CD14-positive monocyte (primary cell): ENCODE measurements at regions not wholly inside any gene's neighbourhood (a gene's known extent, or its start where the extent isn't known, plus 50 kb on each side); places are given as distances from the start of the nearest gene placed in this dataset.

Experiments used
- DNase-seq, 3 donors: peaks; one replicate each; pipeline ENCODE4 v3.0.0-alpha.2; 2011 to 2022
- H2AFZ ChIP-seq: 2 replicates; pipeline ENCODE4 v1.6.0; 2012; ENCODE audit warnings: mild to moderate bottlenecking, low read depth, low read length, inconsistent platforms; ENCODE audit not compliant: insufficient read depth, poor library complexity, severe bottlenecking
- H3K27ac ChIP-seq, 2 donors: 1 replicate in 1 of 2; 2 replicates in 1 of 2; pipeline ENCODE4 v1.5.1; 2012 to 2013; ENCODE audit warnings: low read length in 2 of 2, control low read depth in 1 of 2, inconsistent platforms in 1 of 2, low read depth in 1 of 2, mild to moderate bottlenecking in 1 of 2
- H3K27me3 ChIP-seq, 2 donors: one replicate each; pipeline versions ENCODE4 v1.6.0 to v1.6.1; 2011 to 2013; ENCODE audit warnings: low read length in 2 of 2; ENCODE audit not compliant: control insufficient read depth in 2 of 2, insufficient read depth in 2 of 2
- H3K36me3 ChIP-seq, 2 donors: replicated peaks in 1 of 2; 1 replicate in 1 of 2; 2 replicates in 1 of 2; pipeline versions ENCODE4 v1.5.1 to v1.6.1; 2012 to 2013; ENCODE audit warnings: low read length in 2 of 2, control low read depth in 1 of 2, inconsistent platforms in 1 of 2, mild to moderate bottlenecking in 1 of 2; ENCODE audit not compliant: insufficient read depth in 2 of 2, control insufficient read depth in 1 of 2
- H3K4me1 ChIP-seq, 2 donors: 1 replicate in 1 of 2; 2 replicates in 1 of 2; pipeline versions ENCODE4 v1.5.1 to v1.6.1; 2012 to 2013; ENCODE audit warnings: low read length in 2 of 2, control low read depth in 1 of 2, inconsistent platforms in 1 of 2, mild to moderate bottlenecking in 1 of 2, moderate library complexity in 1 of 2; ENCODE audit not compliant: insufficient read depth in 2 of 2, control insufficient read depth in 1 of 2
- H3K4me2 ChIP-seq: replicated peaks from 2 replicates; pipeline ENCODE3; 2012; ENCODE audit warnings: low read length, moderate library complexity, mild to moderate bottlenecking; ENCODE audit not compliant: poor library complexity, severe bottlenecking; ENCODE audit errors: extremely low read depth
- H3K4me3 ChIP-seq, 3 experiments: fragments of 200-600 bp in 1 of 3; sonication (generic) in 1 of 3; replicated peaks in 1 of 3; 1 replicate in 2 of 3; 2 replicates in 1 of 3; pipeline ENCODE4 v1.5.1; 2011 to 2013; ENCODE audit warnings: low read length in 3 of 3, mild to moderate bottlenecking in 3 of 3, control low read depth in 2 of 3, low read depth in 2 of 3, inconsistent platforms in 1 of 3, moderate library complexity in 1 of 3
- H3K79me2 ChIP-seq: 2 replicates; pipeline ENCODE4 v1.6.0; 2012; ENCODE audit warnings: mild to moderate bottlenecking, control low read depth, inconsistent platforms, low read length, moderate library complexity; ENCODE audit not compliant: insufficient read depth
- H3K9ac ChIP-seq: 2 replicates; pipeline ENCODE4 v1.6.0; 2017; ENCODE audit warnings: low read length, mild to moderate bottlenecking; ENCODE audit not compliant: insufficient read depth, poor library complexity, severe bottlenecking
- H3K9me3 ChIP-seq, 2 donors: replicated peaks in 1 of 2; 1 replicate in 1 of 2; 2 replicates in 1 of 2; pipeline versions ENCODE4 v1.5.1 to v1.6.1; 2012 to 2013; ENCODE audit warnings: low read length in 2 of 2, control low read depth in 1 of 2; ENCODE audit not compliant: control insufficient read depth in 1 of 2, insufficient read depth in 1 of 2
- H4K20me1 ChIP-seq: 2 replicates; pipeline ENCODE4 v1.6.0; 2012; ENCODE audit warnings: mild to moderate bottlenecking, low read length, control low read depth, moderate library complexity; ENCODE audit not compliant: insufficient read depth
- H3K27ac Mint-ChIP-seq, 7 donors: one replicate each; pipeline ENCODE4 v1.8.0; 2020; ENCODE audit warnings: mild to moderate bottlenecking in 7 of 7, mixed read lengths in 7 of 7, moderate library complexity in 6 of 7, inconsistent platforms in 2 of 7
- H3K27me3 Mint-ChIP-seq, 3 donors: one replicate each; pipeline ENCODE4 v1.8.0; 2021 to 2022; ENCODE audit warnings: low read depth in 3 of 3, mild to moderate bottlenecking in 3 of 3, mixed read lengths in 3 of 3, moderate library complexity in 3 of 3, inconsistent platforms in 1 of 3
- H3K36me3 Mint-ChIP-seq, 2 donors: one replicate each; pipeline ENCODE4 v1.8.0; 2020; ENCODE audit warnings: mixed read lengths in 2 of 2, inconsistent platforms in 1 of 2, mild to moderate bottlenecking in 1 of 2
- H3K4me1 Mint-ChIP-seq: one replicate; pipeline ENCODE4 v1.8.0; 2020; ENCODE audit warnings: mild to moderate bottlenecking, mixed read lengths
- H3K4me3 Mint-ChIP-seq, 2 donors: one replicate each; pipeline ENCODE4 v1.8.0; 2020; ENCODE audit warnings: mild to moderate bottlenecking in 2 of 2, mixed read lengths in 2 of 2, moderate library complexity in 1 of 2
- H3K9me3 Mint-ChIP-seq, 7 donors: one replicate each; pipeline ENCODE4 v1.8.0; 2020 to 2022; ENCODE audit warnings: mixed read lengths in 7 of 7, mild to moderate bottlenecking in 6 of 7, moderate library complexity in 6 of 7, inconsistent platforms in 2 of 7
- CTCF ChIP-seq: fragments of 200-600 bp; IDR thresholded peaks from one replicate; pipeline ENCODE4 v1.8.0; 2022; ENCODE audit warnings: antibody characterized with exemption, mild to moderate bottlenecking
- WGBS: methylation state at CpG from one replicate; pipeline ENCODE4 v1.1.5; 2013; ENCODE audit warnings: missing lambda C conversion rate; ENCODE audit not compliant: insufficient coverage; 5-methylcytosine and 5-hydroxymethylcytosine counted together
- intact Hi-C, 2 donors: fragments of 100-400 bp; cut with micrococcal nuclease; formaldehyde crosslinking; loops; one replicate each; pipeline versions ENCODE4 v1.15.0 to v1.15.1; 2023

GRCh38 chr10:8520382-8520781, 465.9 kb downstream of the GATA3 start:
- no peaks in the 10 kb centered on the region for H3K27me3 ChIP-seq
- Mint-ChIP-seq H3K27me3 (peaks cover 0 to 3% (median 2%) of the 10 kb centered on the region in 3 donors), H3K4me1 (no peaks in the 10 kb centered on the region), H3K4me3 (no peak overlapping the region), H3K9me3 (peaks cover 2 to 11% (median 4%) of the 10 kb centered on the region in 7 donors), H3K27ac (no peak overlapping the region), H3K36me3 (no peaks in the 10 kb centered on the region)
- peaks cover 0 to 13% of the 10 kb centered on the region in 2 donors for H3K9me3 ChIP-seq
- no peak overlapping the region for H3K4me3 ChIP-seq
- no peaks in the 10 kb centered on the region for H3K79me2 ChIP-seq
- no peaks in the 10 kb centered on the region for H4K20me1 ChIP-seq
- intact Hi-C loops, result no loop called here
- no peaks in the 10 kb centered on the region for H3K4me1 ChIP-seq
- H3K27ac ChIP-seq, result no peak overlapping the region
- WGBS, result 100% methylated on average over 1 of the region's 2 CpGs
- no peak overlapping the region for H2AFZ ChIP-seq
- no peak for TF ChIP-seq CTCF
- no peaks in the 10 kb centered on the region for H3K36me3 ChIP-seq
- no peak for DNase-seq
- no peak overlapping the region for H3K9ac ChIP-seq
- H3K4me2 ChIP-seq, result no peak overlapping the region

- Histone ChIP-seq H4K20me1 (no peaks in the 10 kb centered on the region), H3K36me3 (no peaks in the 10 kb centered on the region), H3K79me2 (no peaks in the 10 kb centered on the region), H3K4me2 (no peak overlapping the region), H3K27ac (no peak overlapping the region), H2AFZ (no peak overlapping the region), H3K9me3 (peaks cover 0 to 9% of the 10 kb centered on the region in 2 donors), H3K9ac (no peak overlapping the region), H3K4me1 (no peaks in the 10 kb centered on the region), H3K4me3 (no peak overlapping the region), H3K27me3 (no peaks in the 10 kb centered on the region)
- H3K4me1 Mint-ChIP-seq, result no peaks in the 10 kb centered on the region
- no peak overlapping the region for H3K27ac Mint-ChIP-seq
- H3K36me3 Mint-ChIP-seq, result no peaks in the 10 kb centered on the region
- peaks cover 2 to 17% (median 6%) of the 10 kb centered on the region in 7 donors for H3K9me3 Mint-ChIP-seq
- no peak overlapping the region for H3K4me3 Mint-ChIP-seq
- no peak for TF ChIP-seq CTCF
- intact Hi-C loops, result no loop called here
- no CpG with 5 or more reads among the region's 3 CpGs for WGBS
- no peak for DNase-seq
- peaks cover 0 to 5% (median 2%) of the 10 kb centered on the region in 3 donors for H3K27me3 Mint-ChIP-seq
Measured at GRCh38 chr10:8527773-8528172, 473.3 kb downstream of the GATA3 start.
